BJ (cell line): ENCODE measurements at regions not wholly inside any gene's neighbourhood (a gene's known extent, or its start where the extent isn't known, plus 50 kb on each side); places are given as distances from the start of the nearest gene placed in this dataset.

ENCODE experiments used
- CTCF ChIA-PET: fragments of 350-600 bp; formaldehyde crosslinking; extraction: SDS; loops from one replicate; lab custom pipeline; 2021; ENCODE audit warnings: antibody characterized with exemption, inconsistent platforms; lab: Yijun Ruan, JAX
- POLR2A ChIA-PET: fragments of 300-600 bp; sonication (Branson Sonifier 250); formaldehyde crosslinking; extraction: SDS; loops from one replicate; lab custom pipeline; 2021; ENCODE audit warnings: antibody characterized with exemption; lab: Charles Lee
- DNase-seq: peaks from one replicate; pipeline ENCODE4 v3.0.0-alpha.2; 2011; ENCODE audit warnings: low read depth
- H3K27me3 ChIP-seq: 2 replicates; pipeline ENCODE4 v1.6.0; 2011; ENCODE audit warnings: low read length; ENCODE audit not compliant: control insufficient read depth, insufficient read depth
- H3K36me3 ChIP-seq: 2 replicates; pipeline ENCODE4 v1.5.1; 2011; ENCODE audit warnings: low read length; ENCODE audit not compliant: control insufficient read depth, insufficient read depth
- H3K4me3 ChIP-seq: 2 replicates; pipeline ENCODE4 v1.5.1; 2011; ENCODE audit warnings: low read depth, mild to moderate bottlenecking, control low read depth, low read length
- TF ChIP-seq, protein P1 (sequence below): IDR thresholded peaks from 2 replicates; pipeline ENCODE4 v1.5.1; 2011; ENCODE audit warnings: low read depth, mild to moderate bottlenecking, control low read depth, inconsistent platforms, low read length, moderate library complexity; ENCODE audit not compliant: insufficient read depth

DNA sequence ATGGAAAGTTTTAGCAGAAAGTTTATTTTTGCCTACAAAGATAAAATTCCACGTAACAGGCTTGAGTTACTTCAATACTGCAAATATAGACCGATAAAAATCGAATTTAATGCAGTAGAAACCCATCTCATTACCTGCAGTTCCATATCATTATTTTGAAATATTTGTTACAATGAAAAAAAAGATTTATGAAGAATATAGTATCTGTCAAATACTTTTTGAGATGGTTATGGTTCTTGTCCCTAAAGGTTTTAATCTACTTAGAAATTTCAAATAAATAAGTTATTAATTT, 273.5 kb downstream of the ADAMTS20 start:
- TF ChIP-seq, protein P1, sequence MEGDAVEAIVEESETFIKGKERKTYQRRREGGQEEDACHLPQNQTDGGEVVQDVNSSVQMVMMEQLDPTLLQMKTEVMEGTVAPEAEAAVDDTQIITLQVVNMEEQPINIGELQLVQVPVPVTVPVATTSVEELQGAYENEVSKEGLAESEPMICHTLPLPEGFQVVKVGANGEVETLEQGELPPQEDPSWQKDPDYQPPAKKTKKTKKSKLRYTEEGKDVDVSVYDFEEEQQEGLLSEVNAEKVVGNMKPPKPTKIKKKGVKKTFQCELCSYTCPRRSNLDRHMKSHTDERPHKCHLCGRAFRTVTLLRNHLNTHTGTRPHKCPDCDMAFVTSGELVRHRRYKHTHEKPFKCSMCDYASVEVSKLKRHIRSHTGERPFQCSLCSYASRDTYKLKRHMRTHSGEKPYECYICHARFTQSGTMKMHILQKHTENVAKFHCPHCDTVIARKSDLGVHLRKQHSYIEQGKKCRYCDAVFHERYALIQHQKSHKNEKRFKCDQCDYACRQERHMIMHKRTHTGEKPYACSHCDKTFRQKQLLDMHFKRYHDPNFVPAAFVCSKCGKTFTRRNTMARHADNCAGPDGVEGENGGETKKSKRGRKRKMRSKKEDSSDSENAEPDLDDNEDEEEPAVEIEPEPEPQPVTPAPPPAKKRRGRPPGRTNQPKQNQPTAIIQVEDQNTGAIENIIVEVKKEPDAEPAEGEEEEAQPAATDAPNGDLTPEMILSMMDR, result no peak
- POLR2A ChIA-PET, result no interaction called here
- no peak for DNase-seq
- Histone ChIP-seq H3K27me3 (no peaks in the 10 kb centered on the region), H3K4me3 (no peak overlapping the region), H3K36me3 (no peaks in the 10 kb centered on the region)
- CTCF ChIA-PET, result interaction anchor here (8.1 kb wide), 1 partner anchor 796 kb away, joined by 51 read pairs; no protein-coding TSS in a partner anchor

DNA sequence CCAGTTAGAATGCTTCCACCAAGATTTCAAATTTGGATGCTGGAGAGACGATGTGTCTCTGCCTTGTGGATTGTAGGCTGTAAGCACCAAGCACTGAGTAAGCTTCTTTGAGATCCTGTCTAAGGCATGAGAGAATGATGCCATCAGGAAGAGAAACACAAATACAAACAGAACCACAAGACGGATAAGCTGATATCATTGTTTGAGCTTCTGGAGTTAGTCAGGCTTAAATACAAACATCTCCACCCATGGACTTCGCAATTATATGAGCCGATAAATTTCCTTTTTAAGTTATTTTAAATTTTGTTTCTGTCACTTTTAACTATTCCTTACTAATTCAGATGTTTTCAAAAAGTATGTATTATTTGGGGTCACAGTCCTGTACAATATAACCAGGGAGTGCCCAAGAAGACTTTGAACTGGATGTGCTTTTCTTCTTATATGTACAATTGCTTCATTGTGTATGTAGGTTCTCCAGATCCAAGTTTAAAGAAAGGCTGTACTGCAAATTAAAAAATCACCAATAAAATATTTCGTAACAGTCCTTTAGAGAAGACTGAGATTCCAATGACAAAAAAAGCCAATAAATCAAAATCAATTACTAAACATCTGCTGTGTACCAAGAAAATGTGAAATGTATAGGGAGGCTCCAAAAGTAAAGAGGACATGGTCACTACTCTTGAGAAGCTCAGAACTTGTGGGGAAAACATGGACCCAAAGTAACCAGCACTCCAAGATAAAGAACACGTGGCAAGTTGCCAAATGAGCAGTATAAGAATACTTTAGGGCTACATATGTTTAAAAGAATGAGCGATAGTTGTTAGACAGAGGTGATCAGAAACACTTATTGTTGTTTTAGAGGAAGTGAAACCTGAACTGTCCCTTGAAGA, 274.1 kb downstream of the ADAMTS20 start:
- POLR2A ChIA-PET, result no interaction called here
- TF ChIP-seq, protein P1, result no peak
- Histone ChIP-seq H3K36me3 (no peaks in the 10 kb centered on the region), H3K27me3 (no peaks in the 10 kb centered on the region), H3K4me3 (no peak overlapping the region)
- CTCF ChIA-PET, result interaction anchor here (8.1 kb wide), 1 partner anchor 795 kb away, joined by 51 read pairs; no protein-coding TSS in a partner anchor
- no peak for DNase-seq

DNA sequence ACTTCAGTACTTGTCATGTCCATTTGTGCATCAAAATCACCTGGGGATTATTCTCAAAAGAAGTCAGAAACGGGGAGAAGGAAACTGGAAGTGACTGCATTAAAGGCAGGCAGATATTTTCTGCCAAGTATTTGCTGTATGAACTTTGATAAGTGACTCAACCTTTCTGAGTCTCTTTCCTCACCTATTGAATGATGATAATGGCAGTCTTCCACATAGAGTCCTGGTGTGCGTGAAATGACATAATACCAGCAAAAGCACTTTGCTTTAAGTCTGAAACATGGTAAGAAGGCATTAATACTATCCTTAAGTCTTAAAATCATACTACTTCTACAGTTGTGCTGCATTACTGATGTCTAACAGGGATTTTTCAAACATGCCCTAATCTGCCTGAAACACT, 278.5 kb downstream of the ADAMTS20 start:
- H3K36me3 ChIP-seq, result no peaks in the 10 kb centered on the region
- no peaks in the 10 kb centered on the region for H3K27me3 ChIP-seq
- TF ChIP-seq, protein P1, result no peak
- H3K4me3 ChIP-seq, result no peak overlapping the region
- no peak for DNase-seq
- ChIA-PET CTCF (no interaction called here), POLR2A (no interaction called here)

DNA sequence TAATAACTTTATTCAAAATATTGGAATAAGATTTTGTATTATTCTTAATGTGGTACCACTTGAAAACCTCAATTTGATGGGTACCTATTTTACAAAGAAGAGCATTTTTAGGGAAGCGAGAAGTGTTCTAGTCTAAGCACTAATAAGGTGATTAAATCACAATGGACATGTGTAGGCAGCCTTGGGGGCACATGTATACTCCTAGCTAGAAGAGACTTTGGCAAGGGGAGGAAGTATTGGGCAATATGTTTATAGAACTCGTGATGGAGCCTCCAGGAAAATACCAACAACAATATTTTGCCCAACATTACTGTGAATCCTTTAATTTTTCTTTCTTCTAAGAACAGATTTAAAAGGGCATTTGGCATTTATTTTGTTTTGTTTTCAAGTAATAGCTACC, 280.3 kb downstream of the ADAMTS20 start:
- TF ChIP-seq, protein P1, result no peak
- Histone ChIP-seq H3K27me3 (no peaks in the 10 kb centered on the region), H3K4me3 (no peak overlapping the region), H3K36me3 (no peaks in the 10 kb centered on the region)
- DNase-seq, result no peak
- ChIA-PET POLR2A (no interaction called here), CTCF (interaction anchor here (1.4 to 1.8 kb wide), 2 partner anchors 10 kb away, joined by 5 to 6 read pairs; no protein-coding TSS in a partner anchor)

DNA sequence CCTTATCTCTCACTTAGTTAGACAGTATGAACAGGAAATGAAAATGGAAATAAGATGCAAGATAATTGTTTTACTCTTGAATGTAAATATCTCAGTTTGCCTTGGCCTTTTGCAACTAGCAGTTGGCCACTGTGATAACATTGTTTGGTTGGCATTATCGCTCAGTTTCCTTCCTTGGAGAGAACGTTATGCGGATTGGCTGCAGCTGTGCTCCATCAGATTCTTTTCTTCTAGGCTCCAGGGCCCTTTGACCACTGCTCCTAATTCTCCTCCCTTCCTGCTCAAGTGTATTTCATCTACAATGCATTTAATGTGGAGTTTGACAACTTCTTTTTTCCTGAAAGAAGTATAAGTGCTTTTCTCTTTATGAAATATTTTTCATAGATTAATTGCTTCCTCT, 284.2 kb downstream of the ADAMTS20 start:
- TF ChIP-seq, protein P1, result no peak
- H3K36me3 ChIP-seq, result no peaks in the 10 kb centered on the region
- no peaks in the 10 kb centered on the region for H3K27me3 ChIP-seq
- ChIA-PET POLR2A (no interaction called here), CTCF (interaction anchor here (1.3 kb wide), 1 partner anchor 20 kb away, joined by 3 read pairs; no protein-coding TSS in a partner anchor)
- no peak overlapping the region for H3K4me3 ChIP-seq
- DNase-seq, result no peak
